Islet of Langerhans (tissue), 1 donor: ENCODE measurements at regions not wholly inside any gene's neighbourhood (a gene's known extent, or its start where the extent isn't known, plus 50 kb on each side); places are given as distances from the start of the nearest gene placed in this dataset.

Source experiments
- FAIRE-seq: peaks from one replicate; lab custom pipeline; 2011; peaks lifted over from hg19 to GRCh38; lab: Jason Lieb, UNC

DNA sequence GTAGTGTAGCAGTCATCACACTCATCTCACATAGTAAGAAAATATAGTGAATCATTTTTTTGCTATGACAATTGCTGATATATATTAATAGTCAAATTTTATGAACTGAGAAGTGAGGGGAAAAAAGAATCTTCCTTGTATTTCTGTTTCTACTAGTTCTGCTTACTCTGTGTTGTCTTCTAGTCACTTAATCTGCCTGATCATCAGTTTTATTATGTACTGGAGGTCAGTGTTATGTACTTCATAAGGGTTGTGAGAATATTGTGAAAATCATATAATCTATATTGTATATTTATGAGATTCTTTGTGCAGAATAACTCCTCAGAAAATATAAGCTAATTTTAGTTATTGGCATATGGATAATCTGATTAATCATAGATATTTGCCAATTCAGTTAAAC, 546.9 kb upstream of the RIOK2 start:
- FAIRE-seq = no peak

DNA sequence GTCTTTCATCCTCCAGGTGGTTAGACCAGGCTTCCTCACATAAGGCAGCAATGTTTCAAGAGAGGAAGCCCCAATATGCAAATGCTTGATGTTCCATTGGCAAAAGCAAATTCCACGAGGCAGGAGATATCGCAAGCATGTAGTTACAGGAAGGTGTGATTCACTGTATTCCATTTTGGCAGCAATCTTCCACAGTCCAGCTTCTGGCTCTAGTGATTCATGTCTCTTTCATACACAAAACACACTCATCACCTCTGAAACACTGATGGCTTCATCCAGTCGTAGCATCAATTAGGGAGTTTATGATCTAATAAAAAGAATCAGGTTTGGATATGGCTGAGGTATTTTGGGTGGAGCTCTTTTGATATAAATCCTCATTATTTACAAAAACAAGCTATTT, 552.2 kb upstream of the RIOK2 start:
- FAIRE-seq = no peak

DNA sequence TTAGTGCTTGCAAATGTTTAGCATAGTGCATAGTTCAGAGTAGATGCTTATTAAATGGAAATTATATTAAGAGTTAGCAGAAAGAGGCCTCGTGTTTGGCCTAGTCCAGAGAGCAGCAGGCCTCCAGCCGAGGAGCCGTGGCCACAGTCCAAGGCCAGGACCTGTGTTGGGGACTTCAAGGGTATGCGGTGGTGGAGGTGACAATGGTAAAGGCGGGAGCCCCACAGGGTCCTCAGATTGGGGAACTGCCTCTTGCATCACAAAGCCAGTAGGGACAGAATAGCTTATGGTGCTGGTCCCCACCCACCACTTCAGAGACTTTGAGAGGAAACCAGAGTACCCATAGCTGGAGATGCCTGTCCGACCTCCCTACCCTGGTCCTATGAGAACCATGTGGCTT, 554.6 kb upstream of the RIOK2 start:
- no peak for FAIRE-seq

DNA sequence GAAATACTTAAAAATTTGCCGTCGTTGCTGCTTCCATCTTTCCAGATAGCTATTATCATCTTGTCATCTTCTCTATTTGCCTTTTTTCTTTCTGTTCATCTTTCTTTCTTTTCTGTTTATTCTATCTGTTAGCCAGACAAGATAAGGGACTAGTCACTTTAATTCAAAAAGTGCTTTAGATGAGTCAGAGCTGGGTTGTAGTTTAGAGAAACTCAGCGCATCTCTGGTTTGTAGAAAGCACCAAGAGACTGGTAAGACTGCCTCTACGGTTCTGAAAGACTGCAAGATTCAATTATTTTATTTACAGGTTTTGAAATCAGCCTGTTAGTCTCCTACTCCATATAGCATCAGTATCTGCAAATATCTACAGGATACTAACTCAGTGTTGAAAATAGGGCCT, 562.8 kb upstream of the RIOK2 start:
- no peak for FAIRE-seq

DNA sequence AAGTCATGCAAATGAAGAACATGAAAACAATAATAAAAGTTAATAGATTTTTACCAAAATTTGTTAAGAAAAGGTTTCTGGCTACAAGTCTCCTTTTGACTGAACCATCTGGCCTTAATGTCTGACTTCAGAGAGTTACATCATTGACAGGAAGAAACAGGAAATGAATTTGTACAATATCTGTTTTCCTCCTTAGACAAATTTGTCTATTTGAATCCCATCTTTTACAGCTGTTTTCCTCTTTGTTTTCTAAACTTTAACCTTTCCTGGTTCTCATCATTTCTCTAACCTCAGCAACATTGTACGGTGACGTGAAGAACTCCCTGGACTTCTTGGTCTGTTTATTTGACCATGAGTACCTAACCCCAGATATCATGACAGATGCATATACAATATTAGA, 567.5 kb upstream of the RIOK2 start:
- no peak for FAIRE-seq

DNA sequence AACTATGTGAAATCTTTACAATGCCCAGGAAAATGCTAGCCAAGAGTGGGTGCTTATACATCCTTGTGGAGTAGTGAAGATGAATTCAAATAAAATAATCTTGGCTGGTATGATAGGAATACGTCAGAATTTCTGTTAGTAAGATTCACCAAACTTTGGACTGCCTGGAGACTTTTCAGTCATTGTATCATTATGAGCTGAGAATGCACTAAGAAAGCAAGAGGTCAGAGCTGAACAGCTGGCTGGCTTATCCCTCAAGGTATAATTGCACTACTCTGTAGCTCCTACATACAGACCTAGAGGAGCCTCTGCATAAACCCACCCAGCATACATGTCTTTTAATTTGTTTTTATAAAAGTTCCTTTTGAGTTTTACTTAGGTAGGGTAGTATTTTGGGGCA, 568.5 kb upstream of the RIOK2 start:
- FAIRE-seq = no peak

DNA sequence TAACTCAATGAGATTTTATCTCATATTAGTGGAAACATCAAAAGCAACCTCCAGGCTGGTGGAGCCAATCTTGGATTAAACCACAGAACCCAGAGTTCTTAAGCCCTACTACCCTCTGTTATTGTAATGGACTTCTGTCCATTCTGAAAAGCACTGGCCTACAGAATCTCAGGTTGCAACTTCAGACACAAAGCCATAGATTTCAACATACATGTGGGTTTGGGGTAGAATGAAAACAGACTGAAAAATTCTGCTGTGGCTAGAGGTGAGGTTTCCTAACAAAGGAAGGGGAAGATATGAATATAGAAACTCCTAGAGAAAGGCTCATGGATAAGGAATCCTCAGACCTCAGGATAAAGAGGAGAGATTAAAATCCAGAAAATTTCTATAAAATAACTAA, 569.8 kb upstream of the RIOK2 start:
- FAIRE-seq = no peak

DNA sequence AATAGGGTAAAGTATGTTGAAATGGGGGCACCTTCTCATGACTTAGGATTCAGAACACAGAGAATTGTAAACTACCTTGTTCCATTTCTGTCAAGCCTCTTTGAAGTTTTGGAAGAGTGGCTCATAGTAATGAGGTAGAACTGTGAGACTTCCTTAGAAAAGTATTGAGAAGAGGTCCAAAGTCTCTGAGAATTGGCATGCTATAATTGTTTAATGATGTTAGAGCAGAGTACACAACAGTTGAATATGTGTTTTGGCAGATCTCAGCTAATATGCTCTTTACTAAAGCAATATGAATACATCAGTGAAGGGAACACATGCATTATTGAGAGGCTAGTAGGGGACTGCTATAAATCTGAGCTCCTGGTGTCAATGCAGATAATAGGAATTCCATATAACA, 579.4 kb upstream of the RIOK2 start:
- no peak for FAIRE-seq

DNA sequence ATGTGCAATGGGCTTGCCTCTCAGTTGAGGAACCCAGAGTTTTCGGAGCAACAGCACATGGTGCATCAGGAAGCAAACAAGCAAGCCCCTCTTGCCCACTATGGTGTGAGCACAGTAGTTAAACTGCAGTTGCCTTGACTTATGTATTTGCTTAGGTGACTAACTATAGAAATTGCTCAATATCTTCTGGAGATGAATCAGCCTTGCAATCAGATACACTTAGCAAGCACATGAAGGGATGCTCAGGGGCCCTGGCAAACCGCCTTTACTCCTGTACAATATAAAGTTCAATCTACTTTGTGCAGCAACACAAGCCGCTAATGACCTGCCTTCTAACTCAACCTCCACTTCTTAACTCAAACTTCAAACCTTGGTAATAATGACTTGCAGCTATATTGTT, 581.7 kb upstream of the RIOK2 start:
- FAIRE-seq = no peak

DNA sequence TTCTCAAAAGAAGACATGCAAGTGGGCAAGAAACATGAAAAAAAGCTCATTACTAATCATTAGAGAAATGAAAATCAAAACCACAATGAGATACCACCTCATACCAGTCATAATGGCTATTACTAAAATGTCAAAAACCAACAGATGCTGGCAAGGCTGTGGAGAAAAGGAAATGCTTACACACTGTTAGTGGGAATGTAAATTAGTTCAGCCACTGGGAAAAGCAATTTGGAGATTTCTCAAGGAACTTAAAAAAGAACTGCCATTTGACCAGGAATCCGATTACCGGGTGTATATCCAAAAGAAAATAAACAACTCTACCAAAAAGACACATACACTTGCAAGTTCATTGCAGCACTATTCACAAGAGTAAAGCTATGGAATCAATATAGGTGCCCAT, 595.4 kb upstream of the RIOK2 start:
- FAIRE-seq = no peak

DNA sequence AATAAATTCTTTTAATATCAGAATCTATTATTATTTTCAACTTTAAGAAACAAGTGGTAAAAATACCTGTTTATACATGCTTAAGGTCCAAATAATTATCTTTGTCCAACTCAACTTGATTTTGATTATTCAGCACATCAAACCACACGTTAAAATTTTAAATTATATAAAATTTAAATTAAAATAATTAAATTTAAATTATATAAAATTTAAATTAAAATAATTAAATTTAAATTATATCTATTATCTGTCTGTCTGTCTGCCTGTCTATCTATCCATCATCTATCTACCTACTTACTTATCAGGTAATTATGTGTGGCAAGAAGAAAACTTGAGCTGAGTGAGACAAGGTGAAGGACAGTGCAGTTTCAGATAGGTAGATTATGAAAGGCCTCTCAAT, 605.3 kb upstream of the RIOK2 start:
- FAIRE-seq = no peak

DNA sequence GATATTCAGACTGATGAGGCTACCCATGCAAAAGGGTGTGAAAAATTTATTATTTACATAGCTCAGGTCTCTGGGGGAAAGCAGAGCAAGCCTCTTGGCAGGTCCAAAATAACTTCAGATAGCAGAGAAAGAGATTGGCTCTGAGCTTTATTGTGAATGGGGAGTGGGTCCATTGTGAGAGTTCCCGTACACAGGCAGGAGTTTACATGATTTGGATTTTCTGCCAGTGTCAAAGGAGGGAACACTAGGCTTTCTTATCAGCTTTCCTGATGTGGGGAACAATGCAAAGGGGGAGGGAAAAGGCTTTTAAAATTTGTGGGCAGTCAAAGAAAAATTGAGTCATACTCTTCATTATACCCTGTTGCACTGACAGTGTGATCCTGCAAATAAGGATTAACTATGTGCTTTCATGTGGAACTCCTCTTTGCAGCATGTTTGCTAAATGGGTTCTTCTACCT, 615.0 kb upstream of the RIOK2 start:
- no peak for FAIRE-seq

DNA sequence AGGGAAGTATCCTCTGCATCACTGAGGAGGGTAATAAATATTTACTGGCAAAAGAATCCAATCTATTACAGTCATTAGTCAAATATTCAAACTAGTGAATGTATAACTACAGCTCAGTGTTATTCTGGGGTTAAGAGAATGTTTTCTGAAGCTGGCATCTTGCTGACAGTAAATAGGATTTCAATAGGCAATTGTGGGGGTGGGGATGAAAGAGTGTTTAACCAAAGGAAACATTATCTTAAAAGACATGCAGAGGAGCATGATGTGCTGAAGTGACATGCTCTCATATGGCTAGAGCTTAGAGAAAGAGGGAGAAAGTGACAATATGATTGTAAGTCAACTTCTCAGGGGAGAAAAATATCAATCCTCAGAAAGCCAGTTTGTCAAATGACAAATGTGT, 618.4 kb upstream of the RIOK2 start:
- FAIRE-seq = no peak

DNA sequence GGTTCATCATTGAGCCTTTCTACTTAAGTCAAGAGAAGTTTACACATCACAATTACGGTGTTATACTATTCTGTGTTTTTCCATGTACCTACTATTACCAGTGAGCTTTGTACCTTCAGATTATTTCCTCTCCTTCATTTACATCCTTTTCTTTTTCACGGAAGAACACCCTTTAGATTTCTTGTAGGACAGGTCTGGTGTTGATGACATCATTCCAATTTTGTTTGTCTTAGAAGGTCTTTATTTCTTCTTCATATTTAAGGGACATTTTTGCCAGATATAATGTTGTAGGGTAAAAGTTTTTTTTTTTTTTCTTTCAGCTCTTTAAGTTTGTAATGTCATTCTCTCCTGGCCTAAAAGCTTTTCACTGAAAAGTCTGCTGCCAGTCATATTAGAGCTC, 637.1 kb upstream of the RIOK2 start:
- no peak for FAIRE-seq

DNA sequence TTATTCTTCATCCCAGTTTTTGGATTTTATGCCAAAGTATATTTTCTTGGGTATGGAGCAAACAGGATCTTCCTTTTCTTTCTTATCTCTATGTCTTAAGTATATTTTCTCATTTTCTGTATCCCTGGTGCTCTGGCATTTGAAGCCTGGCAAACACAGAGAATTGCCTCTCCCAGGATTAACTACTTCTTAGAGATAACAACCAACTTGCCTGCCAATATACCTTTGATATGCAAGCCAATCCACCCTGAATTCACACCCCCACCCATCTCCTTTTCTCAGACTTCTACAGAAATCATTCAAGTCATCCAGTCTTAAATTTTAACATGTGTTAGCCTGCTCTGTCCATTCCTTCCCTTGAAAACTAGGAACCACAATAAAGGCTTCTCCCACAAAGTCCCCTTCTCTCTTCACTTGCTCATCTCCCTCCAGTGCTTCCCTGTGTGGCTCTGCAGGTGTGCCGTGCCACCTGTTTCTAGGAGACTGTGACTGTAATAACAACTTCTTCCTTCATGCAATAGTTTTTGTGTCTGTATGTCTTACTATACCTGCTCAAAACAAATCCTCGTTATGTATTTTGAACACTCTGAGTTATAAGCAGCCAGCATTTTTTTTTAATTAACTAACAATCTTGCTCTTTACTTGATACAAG, 649.7 kb upstream of the RIOK2 start:
- no peak for FAIRE-seq

DNA sequence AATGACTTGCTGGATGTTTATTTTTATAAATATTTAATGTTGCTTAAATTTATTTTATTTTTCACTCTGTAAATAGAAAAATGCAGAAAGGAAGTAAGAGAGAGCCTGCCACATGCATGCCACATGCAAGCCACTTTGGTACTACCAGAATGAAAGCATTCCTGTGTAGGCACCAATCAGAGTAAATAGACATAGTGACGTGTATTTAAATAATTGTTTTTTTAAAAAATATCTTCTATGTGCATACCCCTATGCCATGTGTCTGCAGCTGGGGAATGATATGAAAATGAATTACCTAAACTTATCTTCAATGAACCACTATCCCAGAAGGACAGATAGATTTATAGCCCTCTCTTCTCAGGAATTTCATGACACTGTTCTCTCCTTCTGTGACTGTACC, 651.5 kb upstream of the RIOK2 start:
- no peak for FAIRE-seq

DNA sequence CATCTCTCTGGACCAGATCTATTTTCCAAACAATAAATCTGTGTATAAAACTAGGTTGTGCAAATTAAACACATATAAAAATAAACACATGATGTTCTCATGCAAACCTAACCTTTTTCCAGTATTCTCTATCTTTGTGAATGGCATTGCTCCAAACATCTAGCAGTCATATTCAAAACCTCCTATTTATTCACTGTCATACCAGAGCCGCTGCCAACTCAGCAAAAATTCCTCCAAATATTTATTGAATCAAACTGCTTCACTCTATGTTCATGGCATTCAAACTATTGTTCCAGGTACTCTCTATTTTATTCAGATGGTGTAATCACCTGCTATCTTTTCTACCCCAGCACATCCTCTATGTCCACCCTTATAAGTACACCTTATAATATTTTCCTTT, 652.1 kb upstream of the RIOK2 start:
- no peak for FAIRE-seq

DNA sequence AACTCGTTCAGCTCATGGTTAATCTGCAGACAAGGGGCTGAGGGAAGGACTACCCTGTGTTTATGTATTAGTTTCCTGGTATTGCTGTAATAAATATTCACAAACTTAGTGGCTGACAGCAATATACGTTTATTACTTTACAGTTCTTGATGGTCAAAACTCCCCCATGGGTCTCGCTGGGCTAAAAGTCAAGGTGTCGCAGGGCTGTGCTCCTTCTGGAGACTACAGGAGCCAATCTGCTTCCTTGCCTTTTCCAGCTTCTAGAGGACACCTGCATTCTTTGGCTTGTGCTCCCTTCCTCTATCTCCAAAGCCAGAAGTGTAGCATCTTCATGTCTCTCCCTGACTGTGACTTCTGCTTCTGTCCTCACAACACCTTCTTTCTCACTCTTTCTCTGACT, 653.8 kb upstream of the RIOK2 start:
- no peak for FAIRE-seq

DNA sequence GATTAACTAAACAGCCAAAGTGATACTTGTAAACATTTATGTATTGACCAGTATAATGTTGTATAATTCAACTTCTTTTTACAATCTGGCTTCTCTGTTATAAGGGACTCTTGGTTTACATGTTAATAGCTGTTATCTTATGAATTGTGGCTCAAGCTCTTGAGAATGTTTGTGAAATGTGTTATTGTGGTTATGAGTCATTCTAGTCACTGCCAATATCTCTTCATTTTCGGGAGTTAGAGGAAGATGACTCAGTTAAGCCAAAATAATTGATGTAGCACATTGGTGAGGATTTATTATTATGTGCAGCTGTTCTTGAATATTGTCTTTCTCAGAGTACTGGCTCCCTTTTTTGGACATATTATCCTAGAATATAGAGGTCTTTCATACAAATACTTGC, 655.2 kb upstream of the RIOK2 start:
- FAIRE-seq = no peak

DNA sequence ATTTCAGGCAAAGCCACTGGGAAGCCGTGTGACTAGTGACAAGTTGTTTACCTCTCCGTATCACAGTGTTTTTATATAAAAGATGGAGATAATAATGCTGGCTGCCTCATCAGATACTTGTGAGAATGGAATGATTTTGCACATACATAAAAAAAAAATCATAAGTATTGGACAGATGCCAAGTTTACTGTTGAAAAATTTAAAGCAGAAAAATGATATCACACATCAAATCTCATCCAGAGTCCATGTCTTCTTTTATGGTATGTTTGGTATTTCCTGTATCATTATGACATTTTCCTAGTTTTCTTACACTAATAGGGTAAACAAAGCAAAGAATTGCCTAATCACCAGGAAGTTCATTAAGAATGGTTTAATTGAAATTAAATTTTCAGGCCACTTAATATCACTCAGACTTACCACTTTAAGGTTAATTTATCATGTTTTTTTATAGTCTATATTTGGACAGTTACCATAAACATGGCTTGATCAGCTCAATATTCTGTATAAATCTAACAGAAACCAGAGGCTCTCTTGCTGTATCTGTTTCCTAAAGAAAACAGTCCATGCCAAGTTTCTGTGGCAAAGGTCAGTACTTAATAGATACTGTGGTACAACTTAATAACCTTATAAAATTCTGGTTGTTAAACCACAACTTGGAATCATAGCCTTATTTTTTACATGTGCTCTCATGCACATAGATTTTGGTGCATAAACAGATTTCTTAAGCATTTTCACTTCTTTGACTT, 656.5 kb upstream of the RIOK2 start:
- FAIRE-seq = no peak

DNA sequence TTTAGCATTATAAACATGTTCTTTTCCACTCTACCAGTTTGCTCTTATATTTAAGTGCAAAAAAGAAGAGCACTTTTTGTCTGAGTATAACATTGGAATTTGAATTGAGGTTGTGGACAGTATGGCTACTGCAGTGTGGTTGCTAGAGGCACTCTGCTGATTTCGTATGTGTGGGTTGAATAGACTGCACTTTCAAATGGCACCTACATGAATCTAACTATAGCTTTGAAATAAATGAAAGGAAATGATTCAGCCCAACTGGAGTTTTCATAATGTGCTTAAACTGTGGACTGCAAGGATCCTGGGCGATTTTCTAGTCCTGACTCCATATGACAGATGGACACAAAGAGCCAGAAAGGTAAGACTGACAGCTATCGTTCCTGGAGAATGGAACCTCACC, 657.6 kb upstream of the RIOK2 start:
- FAIRE-seq = no peak

DNA sequence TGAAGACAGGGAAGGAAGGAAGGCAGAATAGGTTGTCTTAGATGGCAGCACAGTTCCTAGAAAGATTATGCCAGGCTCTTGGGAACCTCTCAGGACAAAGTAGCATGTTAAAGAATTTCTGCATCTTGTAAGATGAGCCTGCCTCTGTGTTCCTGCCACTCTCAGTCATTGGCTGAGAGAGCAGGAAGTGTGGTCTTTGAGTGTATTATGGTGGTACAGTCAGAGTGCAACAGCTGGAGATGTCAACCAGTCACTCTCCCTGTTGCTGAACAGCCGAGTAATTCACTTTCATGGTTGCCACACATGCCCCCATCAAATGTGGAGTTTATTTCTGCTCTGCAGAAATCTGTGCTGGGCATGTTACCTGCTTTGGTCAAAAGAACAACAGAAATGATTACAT, 659.6 kb upstream of the RIOK2 start:
- no peak for FAIRE-seq

DNA sequence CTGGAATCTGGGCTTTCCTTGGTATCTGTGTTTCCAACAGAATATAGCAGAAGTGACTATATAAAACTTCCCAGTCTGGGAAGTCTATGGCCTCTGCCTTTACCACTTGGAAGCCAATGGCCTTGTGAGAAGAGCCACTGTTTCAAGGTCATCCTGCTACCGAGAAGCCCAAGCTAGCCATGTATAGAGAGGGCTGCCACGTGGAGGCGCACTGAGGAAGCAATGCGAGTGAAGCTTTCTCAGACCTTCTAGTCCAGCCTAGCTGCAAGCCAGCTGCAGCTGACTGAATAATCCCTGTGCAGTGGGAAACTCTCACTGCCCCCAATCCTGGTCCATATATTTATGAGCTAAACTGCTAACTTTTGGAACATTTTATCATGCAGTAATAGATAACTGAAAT, 661.8 kb upstream of the RIOK2 start:
- no peak for FAIRE-seq

DNA sequence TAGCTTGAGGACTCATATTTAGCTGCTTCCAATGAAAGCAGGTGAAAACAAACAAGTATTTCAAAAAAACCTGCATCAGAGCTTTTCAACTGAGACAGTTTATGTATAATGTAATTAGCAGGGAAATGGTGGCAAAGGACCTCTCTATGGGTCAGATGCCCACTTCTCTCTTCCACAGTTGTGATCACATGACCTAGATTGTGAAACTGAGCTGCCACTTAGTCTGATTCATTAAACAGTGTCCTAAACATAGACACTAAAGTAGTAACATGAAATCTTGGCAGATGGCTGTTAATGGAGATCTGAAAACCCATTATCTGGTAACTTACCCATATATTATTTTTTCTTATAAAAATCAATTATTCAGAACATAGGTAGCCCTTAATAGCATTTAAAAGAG, 663.6 kb upstream of the RIOK2 start:
- no peak for FAIRE-seq
